ENCODE measurements at regions not wholly inside any gene's neighbourhood (a gene's known extent, or its start where the extent isn't known, plus 50 kb on each side); places are given as distances from the start of the nearest gene placed in this dataset.

GRCh38 chr11:96948066-96948465 lies 558.3 kb downstream of the JRKL start:
- TF ChIP-seq EZH2phosphoT487 (IDR thresholded peaks at IDR 0.05; ENCODE audit: borderline replicate concordance, low read length) (no peak), CTCF (IDR thresholded peaks at IDR 0.05; ENCODE audit: low read depth, low read length, poor library complexity, severe bottlenecking) (no peak)
